ENCODE measurements at regions not wholly inside any gene's neighbourhood (a gene's known extent, or its start where the extent isn't known, plus 50 kb on each side); places are given as distances from the start of the nearest gene placed in this dataset.
"Not testable (repeated sequence)": the region's sequence is repeated elsewhere in the genome, so short reads cannot be mapped to it uniquely, and the experiment has no call there.

- Mint-ChIP-seq H3K27me3 (ENCODE audit: low read depth) (no peaks in the 10 kb centered on the region), H3K4me3 (ENCODE audit: unreplicated experiment) (no peak overlapping the region)
Measured at GRCh38 chr7:41391818-41392217, 311.1 kb downstream of the INHBA start.

GRCh38 chr7:41388933-41389332 lies 314.0 kb downstream of the INHBA start:
- DNase-seq (ENCODE audit: low spot score); H3K9me3 Mint-ChIP-seq (ENCODE audit: low read depth); H3K27me3 Mint-ChIP-seq (ENCODE audit: low read depth); H3K4me3 Mint-ChIP-seq (ENCODE audit: unreplicated experiment); H3K4me1 Mint-ChIP-seq (ENCODE audit: low read depth); H3K27ac Mint-ChIP-seq (ENCODE audit: unreplicated experiment); H3K36me3 Mint-ChIP-seq (ENCODE audit: low read depth): not testable (repeated sequence)

More at GRCh38 chr7:41391818-41392217, 311.1 kb downstream of the INHBA start:
- peaks cover 2% of the 10 kb centered on the region for H3K36me3 Mint-ChIP-seq (ENCODE audit: low read depth)
- peaks cover 18% of the 10 kb centered on the region for H3K9me3 Mint-ChIP-seq (ENCODE audit: low read depth)
- H3K4me1 Mint-ChIP-seq (ENCODE audit: low read depth) = no peaks in the 10 kb centered on the region
- no peak for TF ChIP-seq CTCF (IDR thresholded peaks at IDR 0.05)
- DNase-seq (ENCODE audit: low spot score) = no peak
- H3K27ac Mint-ChIP-seq (ENCODE audit: unreplicated experiment) = no peak overlapping the region

- H3K9me3 Mint-ChIP-seq (ENCODE audit: low read depth) = no peaks in the 10 kb centered on the region
- no peak overlapping the region for H3K4me3 Mint-ChIP-seq (ENCODE audit: unreplicated experiment)
- H3K4me1 Mint-ChIP-seq (ENCODE audit: low read depth) = no peaks in the 10 kb centered on the region
- no peaks in the 10 kb centered on the region for H3K36me3 Mint-ChIP-seq (ENCODE audit: low read depth)
- no peak for TF ChIP-seq CTCF (IDR thresholded peaks at IDR 0.05)
- no peak overlapping the region for H3K27ac Mint-ChIP-seq (ENCODE audit: unreplicated experiment)
- H3K27me3 Mint-ChIP-seq (ENCODE audit: low read depth) = no peaks in the 10 kb centered on the region
- DNase-seq (ENCODE audit: low spot score) = no peak
Measured at GRCh38 chr7:41385996-41386395, 316.9 kb downstream of the INHBA start.

DNA sequence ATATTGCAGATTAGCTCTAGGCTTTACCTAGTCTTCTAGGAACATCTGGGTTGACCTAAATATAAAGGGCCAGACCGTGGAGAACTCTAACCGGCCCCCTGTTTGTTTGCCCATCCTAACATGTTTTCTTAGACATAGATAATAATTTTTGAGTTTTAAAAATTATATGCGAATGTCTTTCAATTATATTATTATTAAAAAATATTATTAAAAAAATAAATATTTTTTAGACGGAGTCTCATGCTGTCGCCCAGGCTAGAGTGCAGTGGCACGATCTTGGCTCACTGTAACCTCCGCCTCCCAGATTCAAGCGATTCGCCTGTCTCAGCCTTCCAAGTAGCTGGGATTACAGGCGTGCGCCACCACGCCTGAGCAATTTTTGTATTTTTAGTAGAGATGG lies 318.5 kb downstream of the INHBA start:
- no peak for DNase-seq (ENCODE audit: low spot score)
- Mint-ChIP-seq H3K27ac (ENCODE audit: unreplicated experiment) (no peak overlapping the region), H3K4me3 (ENCODE audit: unreplicated experiment) (no peak overlapping the region), H3K36me3 (ENCODE audit: low read depth) (no peaks in the 10 kb centered on the region), H3K9me3 (ENCODE audit: low read depth) (no peaks in the 10 kb centered on the region), H3K4me1 (ENCODE audit: low read depth) (no peaks in the 10 kb centered on the region), H3K27me3 (ENCODE audit: low read depth) (no peaks in the 10 kb centered on the region)
- no peak for TF ChIP-seq CTCF (IDR thresholded peaks at IDR 0.05)

DNA sequence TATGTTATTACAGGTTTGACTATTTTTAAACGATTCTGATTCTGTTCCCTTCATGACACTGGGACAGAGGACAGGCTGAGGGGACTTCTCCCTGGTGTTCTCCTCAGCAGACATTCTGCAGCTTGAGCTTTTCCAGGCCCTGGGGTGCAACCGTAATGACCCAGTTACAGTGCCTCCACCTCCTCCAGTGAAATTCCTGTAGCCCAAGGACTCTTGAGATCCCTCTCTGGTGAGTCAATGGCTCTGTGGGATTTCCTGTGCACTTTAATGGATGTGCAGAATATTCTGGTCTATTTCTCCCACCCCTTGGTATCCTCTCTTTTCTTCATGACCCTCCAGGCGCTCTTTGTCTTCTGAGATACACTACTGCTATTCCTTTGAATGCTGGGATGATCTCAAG lies 319.3 kb downstream of the INHBA start:
- Mint-ChIP-seq H3K27ac (ENCODE audit: unreplicated experiment) (no peak overlapping the region), H3K9me3 (ENCODE audit: low read depth) (no peaks in the 10 kb centered on the region), H3K36me3 (ENCODE audit: low read depth) (no peaks in the 10 kb centered on the region), H3K4me3 (ENCODE audit: unreplicated experiment) (no peak overlapping the region), H3K4me1 (ENCODE audit: low read depth) (no peaks in the 10 kb centered on the region), H3K27me3 (ENCODE audit: low read depth) (no peaks in the 10 kb centered on the region)
- TF ChIP-seq CTCF (IDR thresholded peaks at IDR 0.05) = no peak
- no peak for DNase-seq (ENCODE audit: low spot score)

DNA sequence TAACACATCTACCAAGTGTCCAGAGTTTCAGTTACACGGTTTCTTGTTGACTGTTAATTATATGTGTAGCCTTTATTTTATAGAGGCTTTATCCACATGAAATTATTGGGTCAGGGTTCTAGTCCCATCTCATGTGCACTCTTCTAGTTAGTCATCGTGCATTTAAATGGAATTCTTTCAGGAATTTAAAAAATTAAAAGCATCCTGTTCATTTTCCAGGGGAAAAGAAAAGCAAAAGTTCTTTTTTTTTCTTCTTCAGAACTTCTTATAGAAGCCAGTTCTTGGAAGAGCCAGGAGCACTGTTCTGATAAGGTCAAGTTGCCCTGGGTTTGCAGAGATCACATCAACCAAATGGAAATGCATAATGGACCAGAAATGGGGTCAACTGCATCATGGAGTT lies 324.7 kb downstream of the INHBA start:
- no peaks in the 10 kb centered on the region for H3K27me3 Mint-ChIP-seq (ENCODE audit: low read depth)
- no peak overlapping the region for H3K4me3 Mint-ChIP-seq (ENCODE audit: unreplicated experiment)
- no peak for DNase-seq (ENCODE audit: low spot score)
- no peaks in the 10 kb centered on the region for H3K9me3 Mint-ChIP-seq (ENCODE audit: low read depth)
- H3K4me1 Mint-ChIP-seq (ENCODE audit: low read depth) = peaks cover 7% of the 10 kb centered on the region
- no peaks in the 10 kb centered on the region for H3K36me3 Mint-ChIP-seq (ENCODE audit: low read depth)
- no peak overlapping the region for H3K27ac Mint-ChIP-seq (ENCODE audit: unreplicated experiment)
- no peak for TF ChIP-seq CTCF (IDR thresholded peaks at IDR 0.05)
